ENCODE measurements at regions not wholly inside any gene's neighbourhood (a gene's known extent, or its start where the extent isn't known, plus 50 kb on each side); places are given as distances from the start of the nearest gene placed in this dataset.

GRCh38 chr18:62446511-62446910 lies 76.3 kb upstream of the ZCCHC2 start:
- H3K4me1 ChIP-seq (ENCODE audit: control insufficient read depth, insufficient read depth, low read length) = peaks cover 10% of the 10 kb centered on the region
- no TSS peak for BruUV-seq (replicated peaks)
- ChIA-PET POLR2A (interaction anchor here (0.6 kb wide), 1 partner anchor 77 kb away, joined by 5 read pairs; no protein-coding TSS in a partner anchor), CTCF (no interaction called here)
- no peaks in the 10 kb centered on the region for H3K9me3 ChIP-seq (ENCODE audit: control insufficient read depth, insufficient read depth, low read depth, low read length)
- no peak overlapping the region for H3K4me3 ChIP-seq (ENCODE audit: low read depth in 2 of 2, low read length in 2 of 2)
- TF ChIP-seq SIN3A (IDR thresholded peaks at IDR 0.05; ENCODE audit: borderline replicate concordance, insufficient read depth, low read depth, low read length) (no peak), REST (IDR thresholded peaks at IDR 0.05; ENCODE audit: insufficient read depth in 1 of 2, low read depth in 2 of 2, low read length in 1 of 2) (no peak), CTCF (IDR thresholded peaks at IDR 0.05) (no peak), TCF7L2 (IDR thresholded peaks at IDR 0.05; ENCODE audit: low read depth, low read length) (no peak), POLR2AphosphoS5 (IDR thresholded peaks at IDR 0.05; ENCODE audit: low read depth, low read length) (no peak)
- H3K27me3 ChIP-seq (ENCODE audit: control insufficient read depth, insufficient read depth, low read length) = no peaks in the 10 kb centered on the region
- intact Hi-C loops (cut with micrococcal nuclease; ENCODE audit: unreplicated experiment) (no loop called here), in situ Hi-C loops (cut with HindIII; ENCODE audit: low pct_unique_long_range_greater_than_20kb, low sequenced_read_pairs) (no loop called here)
- DNase-seq (ENCODE audit: low read depth, low spot score) (no peak), ATAC-seq (no peak)
- H3K27ac ChIP-seq (ENCODE audit: low read length) = no peak overlapping the region
- H3K36me3 ChIP-seq (ENCODE audit: control insufficient read depth, insufficient read depth, low read length) = no peaks in the 10 kb centered on the region

- no peaks in the 10 kb centered on the region for H3K27me3 ChIP-seq (ENCODE audit: control insufficient read depth, insufficient read depth, low read length)
- no peak overlapping the region for H3K4me3 ChIP-seq (ENCODE audit: low read depth in 2 of 2, low read length in 2 of 2)
- TF ChIP-seq SIN3A (IDR thresholded peaks at IDR 0.05; ENCODE audit: borderline replicate concordance, insufficient read depth, low read depth, low read length) (no peak), POLR2AphosphoS5 (IDR thresholded peaks at IDR 0.05; ENCODE audit: low read depth, low read length) (no peak), CTCF (IDR thresholded peaks at IDR 0.05) (no peak), REST (IDR thresholded peaks at IDR 0.05; ENCODE audit: insufficient read depth in 1 of 2, low read depth in 2 of 2, low read length in 1 of 2) (no peak), TCF7L2 (IDR thresholded peaks at IDR 0.05; ENCODE audit: low read depth, low read length) (no peak)
- ChIA-PET POLR2A (no interaction called here), CTCF (no interaction called here)
- BruUV-seq (replicated peaks) = no TSS peak
- in situ Hi-C loops (cut with HindIII; ENCODE audit: low pct_unique_long_range_greater_than_20kb, low sequenced_read_pairs) (no loop called here), intact Hi-C loops (cut with micrococcal nuclease; ENCODE audit: unreplicated experiment) (no loop called here)
- peaks cover 14% of the 10 kb centered on the region for H3K4me1 ChIP-seq (ENCODE audit: control insufficient read depth, insufficient read depth, low read length)
- ATAC-seq (no peak), DNase-seq (ENCODE audit: low read depth, low spot score) (no peak)
- H3K9me3 ChIP-seq (ENCODE audit: control insufficient read depth, insufficient read depth, low read depth, low read length) = no peaks in the 10 kb centered on the region
- H3K36me3 ChIP-seq (ENCODE audit: control insufficient read depth, insufficient read depth, low read length) = no peaks in the 10 kb centered on the region
- H3K27ac ChIP-seq (ENCODE audit: low read length) = no peak overlapping the region
Measured at GRCh38 chr18:62447652-62448051, 75.2 kb upstream of the ZCCHC2 start.
